ENCODE measurements at regions not wholly inside any gene's neighbourhood (a gene's known extent, or its start where the extent isn't known, plus 50 kb on each side); places are given as distances from the start of the nearest gene placed in this dataset.

GRCh38 chr6:3946778-3947177 is 97.6 kb downstream of the FAM50B start:
- Histone ChIP-seq H3K27me3 (ENCODE audit: control insufficient read depth, insufficient read depth, low read length) (no peaks in the 10 kb centered on the region), H3K36me3 (ENCODE audit: control insufficient read depth, insufficient read depth, low read length) (no peaks in the 10 kb centered on the region), H3K4me3 (ENCODE audit: low read depth, low read length) (no peak overlapping the region), H3K9ac (ENCODE audit: low read depth, low read length) (no peak overlapping the region), H3K9me3 (ENCODE audit: control insufficient read depth, insufficient read depth, low read length) (no peaks in the 10 kb centered on the region), H3K4me1 (ENCODE audit: control insufficient read depth, insufficient read depth, low read length) (peaks cover 4% of the 10 kb centered on the region)

GRCh38 chr6:3948866-3949265 is 99.7 kb downstream of the FAM50B start:
- Histone ChIP-seq H3K9me3 (ENCODE audit: control insufficient read depth, insufficient read depth, low read length) (no peaks in the 10 kb centered on the region), H3K4me1 (ENCODE audit: control insufficient read depth, insufficient read depth, low read length) (peaks cover 4% of the 10 kb centered on the region), H3K4me3 (ENCODE audit: low read depth, low read length) (no peak overlapping the region), H3K36me3 (ENCODE audit: control insufficient read depth, insufficient read depth, low read length) (no peaks in the 10 kb centered on the region), H3K9ac (ENCODE audit: low read depth, low read length) (no peak overlapping the region), H3K27me3 (ENCODE audit: control insufficient read depth, insufficient read depth, low read length) (no peaks in the 10 kb centered on the region)

GRCh38 chr6:3949521-3949920 is 100.3 kb downstream of the FAM50B start:
- Histone ChIP-seq H3K36me3 (ENCODE audit: control insufficient read depth, insufficient read depth, low read length) (no peaks in the 10 kb centered on the region), H3K27me3 (ENCODE audit: control insufficient read depth, insufficient read depth, low read length) (no peaks in the 10 kb centered on the region), H3K4me1 (ENCODE audit: control insufficient read depth, insufficient read depth, low read length) (peaks cover 4% of the 10 kb centered on the region), H3K9ac (ENCODE audit: low read depth, low read length) (no peak overlapping the region), H3K4me3 (ENCODE audit: low read depth, low read length) (no peak overlapping the region), H3K9me3 (ENCODE audit: control insufficient read depth, insufficient read depth, low read length) (no peaks in the 10 kb centered on the region)

GRCh38 chr6:3956054-3956453 is 106.9 kb downstream of the FAM50B start:
- no peak overlapping the region for H3K9ac ChIP-seq (ENCODE audit: low read depth, low read length)
- no peaks in the 10 kb centered on the region for H3K27me3 ChIP-seq (ENCODE audit: control insufficient read depth, insufficient read depth, low read length)
- no peaks in the 10 kb centered on the region for H3K9me3 ChIP-seq (ENCODE audit: control insufficient read depth, insufficient read depth, low read length)
- H3K4me3 ChIP-seq (ENCODE audit: low read depth, low read length) = no peak overlapping the region
- no peaks in the 10 kb centered on the region for H3K4me1 ChIP-seq (ENCODE audit: control insufficient read depth, insufficient read depth, low read length)
- no peaks in the 10 kb centered on the region for H3K36me3 ChIP-seq (ENCODE audit: control insufficient read depth, insufficient read depth, low read length)

GRCh38 chr6:3957321-3957720 is 108.1 kb downstream of the FAM50B start:
- no peaks in the 10 kb centered on the region for H3K36me3 ChIP-seq (ENCODE audit: control insufficient read depth, insufficient read depth, low read length)
- no peak overlapping the region for H3K9ac ChIP-seq (ENCODE audit: low read depth, low read length)
- H3K4me3 ChIP-seq (ENCODE audit: low read depth, low read length) = no peak overlapping the region
- H3K9me3 ChIP-seq (ENCODE audit: control insufficient read depth, insufficient read depth, low read length) = no peaks in the 10 kb centered on the region
- H3K27me3 ChIP-seq (ENCODE audit: control insufficient read depth, insufficient read depth, low read length) = no peaks in the 10 kb centered on the region
- no peaks in the 10 kb centered on the region for H3K4me1 ChIP-seq (ENCODE audit: control insufficient read depth, insufficient read depth, low read length)

- no peaks in the 10 kb centered on the region for H3K27me3 ChIP-seq (ENCODE audit: control insufficient read depth, insufficient read depth, low read length)
- no peak overlapping the region for H3K4me3 ChIP-seq (ENCODE audit: low read depth, low read length)
- H3K9me3 ChIP-seq (ENCODE audit: control insufficient read depth, insufficient read depth, low read length) = no peaks in the 10 kb centered on the region
- no peak overlapping the region for H3K9ac ChIP-seq (ENCODE audit: low read depth, low read length)
- no peaks in the 10 kb centered on the region for H3K4me1 ChIP-seq (ENCODE audit: control insufficient read depth, insufficient read depth, low read length)
- no peaks in the 10 kb centered on the region for H3K36me3 ChIP-seq (ENCODE audit: control insufficient read depth, insufficient read depth, low read length)
Observed at GRCh38 chr6:3958255-3958654, 109.1 kb downstream of the FAM50B start.

- Histone ChIP-seq H3K9ac (ENCODE audit: low read depth, low read length) (no peak overlapping the region), H3K4me1 (ENCODE audit: control insufficient read depth, insufficient read depth, low read length) (no peaks in the 10 kb centered on the region), H3K27me3 (ENCODE audit: control insufficient read depth, insufficient read depth, low read length) (no peaks in the 10 kb centered on the region), H3K4me3 (ENCODE audit: low read depth, low read length) (no peak overlapping the region), H3K36me3 (ENCODE audit: control insufficient read depth, insufficient read depth, low read length) (no peaks in the 10 kb centered on the region), H3K9me3 (ENCODE audit: control insufficient read depth, insufficient read depth, low read length) (no peaks in the 10 kb centered on the region)
Observed at GRCh38 chr6:3959385-3959784, 110.2 kb downstream of the FAM50B start.

- no peak overlapping the region for H3K4me3 ChIP-seq (ENCODE audit: low read depth, low read length)
- no peaks in the 10 kb centered on the region for H3K9me3 ChIP-seq (ENCODE audit: control insufficient read depth, insufficient read depth, low read length)
- H3K36me3 ChIP-seq (ENCODE audit: control insufficient read depth, insufficient read depth, low read length) = no peaks in the 10 kb centered on the region
- H3K4me1 ChIP-seq (ENCODE audit: control insufficient read depth, insufficient read depth, low read length) = no peaks in the 10 kb centered on the region
- no peaks in the 10 kb centered on the region for H3K27me3 ChIP-seq (ENCODE audit: control insufficient read depth, insufficient read depth, low read length)
- no peak overlapping the region for H3K9ac ChIP-seq (ENCODE audit: low read depth, low read length)
Observed at GRCh38 chr6:3960754-3961361, 111.7 kb downstream of the FAM50B start.

GRCh38 chr6:3961581-3962215 is 112.5 kb downstream of the FAM50B start:
- H3K27me3 ChIP-seq (ENCODE audit: control insufficient read depth, insufficient read depth, low read length) = no peaks in the 10 kb centered on the region
- no peaks in the 10 kb centered on the region for H3K36me3 ChIP-seq (ENCODE audit: control insufficient read depth, insufficient read depth, low read length)
- no peaks in the 10 kb centered on the region for H3K9me3 ChIP-seq (ENCODE audit: control insufficient read depth, insufficient read depth, low read length)
- H3K4me1 ChIP-seq (ENCODE audit: control insufficient read depth, insufficient read depth, low read length) = no peaks in the 10 kb centered on the region
- no peak overlapping the region for H3K9ac ChIP-seq (ENCODE audit: low read depth, low read length)
- H3K4me3 ChIP-seq (ENCODE audit: low read depth, low read length) = no peak overlapping the region

GRCh38 chr6:3962291-3963280 is 113.4 kb downstream of the FAM50B start:
- Histone ChIP-seq H3K9ac (ENCODE audit: low read depth, low read length) (no peak overlapping the region), H3K9me3 (ENCODE audit: control insufficient read depth, insufficient read depth, low read length) (no peaks in the 10 kb centered on the region), H3K4me1 (ENCODE audit: control insufficient read depth, insufficient read depth, low read length) (no peaks in the 10 kb centered on the region), H3K27me3 (ENCODE audit: control insufficient read depth, insufficient read depth, low read length) (no peaks in the 10 kb centered on the region), H3K4me3 (ENCODE audit: low read depth, low read length) (no peak overlapping the region), H3K36me3 (ENCODE audit: control insufficient read depth, insufficient read depth, low read length) (no peaks in the 10 kb centered on the region)

- Histone ChIP-seq H3K27me3 (ENCODE audit: control insufficient read depth, insufficient read depth, low read length) (no peaks in the 10 kb centered on the region), H3K4me1 (ENCODE audit: control insufficient read depth, insufficient read depth, low read length) (no peaks in the 10 kb centered on the region), H3K36me3 (ENCODE audit: control insufficient read depth, insufficient read depth, low read length) (no peaks in the 10 kb centered on the region), H3K4me3 (ENCODE audit: low read depth, low read length) (no peak overlapping the region), H3K9ac (ENCODE audit: low read depth, low read length) (no peak overlapping the region), H3K9me3 (ENCODE audit: control insufficient read depth, insufficient read depth, low read length) (no peaks in the 10 kb centered on the region)
Observed at GRCh38 chr6:3963426-3963825, 114.3 kb downstream of the FAM50B start.

Measured in iPS-15b (cell line).